DMS 273 treated with DMSO at 0.1 percent for 48 hours (cell line): ENCODE measurements at regions not wholly inside any gene's neighbourhood (a gene's known extent, or its start where the extent isn't known, plus 50 kb on each side); places are given as distances from the start of the nearest gene placed in this dataset.
"Not testable (repeated sequence)": the region's sequence is repeated elsewhere in the genome, so short reads cannot be mapped to it uniquely, and the experiment has no call there.

Experiments used
- DNase-seq: peaks from one replicate; lab custom pipeline; 2025; lab: John Stamatoyannopoulos, UW

DNA sequence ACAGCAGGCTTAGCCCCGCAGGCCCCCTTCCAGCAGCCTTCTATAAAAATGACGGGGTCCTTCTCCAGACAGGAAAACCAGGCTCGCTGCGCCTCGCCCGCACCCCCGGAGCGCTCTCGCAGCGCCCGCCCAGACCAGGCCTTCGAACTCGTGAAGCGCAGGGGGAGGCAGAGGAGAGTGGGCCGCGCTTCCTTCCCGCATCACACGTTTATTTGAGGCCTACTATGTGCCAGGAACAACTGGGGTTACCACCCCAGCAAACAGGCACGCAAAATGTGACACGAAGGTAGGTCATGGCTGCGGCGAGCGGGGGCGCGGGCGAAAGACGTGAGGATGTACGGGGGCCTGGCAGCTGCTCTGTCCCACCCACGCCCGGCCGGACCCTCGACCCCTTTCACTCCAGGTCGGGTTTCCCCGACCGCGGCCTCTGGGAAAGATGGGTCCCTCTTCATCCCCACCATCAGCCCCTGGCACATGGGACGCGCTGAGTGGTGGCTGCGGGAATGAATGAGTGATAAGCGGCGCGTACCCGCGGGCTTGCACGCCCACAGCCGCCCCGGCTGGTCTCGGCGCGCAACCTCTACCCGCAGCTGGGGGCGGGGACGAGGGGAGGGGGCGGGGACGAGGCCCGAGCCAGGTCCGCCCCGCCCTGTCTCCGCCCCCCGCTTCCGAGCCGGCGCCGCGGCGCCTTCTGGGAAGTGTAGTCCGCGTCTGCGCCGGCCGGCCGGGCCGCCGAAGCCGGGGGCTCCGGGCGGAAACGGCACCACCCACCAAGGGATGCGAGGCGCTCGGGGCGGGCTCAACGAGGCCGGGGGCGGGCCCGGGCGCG lies 59.1 kb downstream of the ZNF467 start:
- peak; percentile 61 for DNase-seq

DNA sequence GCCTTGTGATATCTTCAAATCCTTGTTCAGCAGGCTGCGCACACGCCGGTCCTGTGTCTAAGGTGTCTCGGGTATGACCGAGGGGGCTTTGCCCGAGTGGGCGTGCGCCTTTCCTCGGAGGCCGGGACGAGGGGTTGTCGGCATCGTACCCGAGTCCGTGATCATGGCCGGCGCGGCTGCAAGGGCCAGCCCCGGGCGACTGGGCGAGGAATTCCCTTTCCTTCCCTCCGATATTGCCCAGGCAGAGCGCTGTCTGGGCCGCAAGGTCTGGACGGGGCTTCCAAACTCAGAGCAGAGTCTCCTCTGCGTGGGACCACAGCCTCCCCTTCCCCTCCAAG lies 59.7 kb downstream of the ZNF467 start:
- no peak for DNase-seq

DNA sequence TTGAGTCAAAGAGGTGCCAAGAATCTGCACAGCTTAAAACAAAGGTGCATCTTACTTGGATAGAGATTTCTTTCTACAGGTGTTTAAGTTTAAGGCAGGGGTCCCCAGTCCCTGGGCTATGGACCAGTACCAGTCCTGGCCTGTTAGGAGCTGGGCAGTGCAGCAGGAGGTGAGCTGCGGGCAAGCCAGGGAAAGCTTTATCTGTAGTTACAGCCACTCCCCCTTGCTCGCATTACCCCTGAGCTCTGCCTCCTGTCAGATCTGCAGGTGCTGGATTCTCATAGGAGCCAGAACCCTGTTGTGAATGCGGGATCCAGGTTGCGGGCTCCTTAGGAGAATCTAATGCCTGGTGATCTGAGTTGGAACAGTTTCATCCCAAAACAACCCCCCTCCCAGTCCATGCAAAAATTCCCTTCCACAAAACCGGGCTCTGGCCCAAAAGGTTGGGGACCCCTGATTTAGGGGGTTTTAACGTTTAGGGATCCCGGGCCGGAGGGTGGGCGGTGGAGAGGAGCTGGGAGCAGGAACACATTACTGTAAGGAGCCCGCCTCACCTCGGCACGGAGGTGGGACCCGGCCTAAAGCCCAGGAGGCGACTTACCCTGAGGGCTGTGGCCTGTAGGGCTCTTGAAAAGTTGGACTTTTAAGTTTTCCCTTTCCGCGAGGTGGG lies 60.2 kb downstream of the ZNF467 start:
- DNase-seq: no peak

DNA sequence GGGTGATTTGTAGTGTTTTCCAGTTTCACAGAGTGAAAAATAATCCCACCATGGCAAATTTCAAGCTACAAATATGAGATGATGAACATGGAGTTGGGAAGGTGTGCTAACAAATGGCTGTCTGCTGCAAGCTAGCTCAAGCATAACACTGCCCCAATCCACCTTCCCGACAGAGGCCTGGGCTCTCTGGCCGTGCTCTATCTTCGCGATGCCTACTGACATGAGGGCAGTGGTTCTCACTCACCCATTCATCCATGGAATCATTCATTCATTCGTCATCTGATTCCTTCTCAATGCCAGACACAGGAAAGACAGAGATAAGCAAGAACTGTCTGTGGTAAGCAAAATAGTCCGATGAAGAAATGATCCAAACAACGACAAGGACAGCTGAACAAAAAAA lies 65.4 kb downstream of the ZNF467 start:
- DNase-seq: no peak

DNA sequence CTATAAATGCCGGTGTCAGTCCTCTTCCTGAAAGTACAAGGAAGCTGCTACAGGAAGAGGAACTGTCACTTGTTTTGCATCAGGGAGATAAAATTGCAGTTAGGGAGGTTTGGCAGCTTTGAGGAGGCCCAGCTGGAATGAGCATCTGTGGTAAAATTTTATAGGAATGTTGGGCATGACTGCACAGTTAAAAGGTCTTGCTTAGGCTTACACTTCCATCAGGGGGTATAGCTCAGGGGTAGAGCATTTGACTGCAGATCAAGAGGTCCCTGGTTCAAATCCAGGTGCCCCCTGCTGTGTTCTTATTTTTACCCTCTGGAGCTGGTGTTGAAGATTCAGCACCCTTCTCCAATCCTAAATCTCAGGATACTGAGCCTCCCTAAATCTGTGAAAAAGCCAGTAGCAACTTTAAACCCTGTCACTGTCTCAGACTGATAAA lies 65.9 kb downstream of the ZNF467 start:
- peak; percentile 73 for DNase-seq

DNA sequence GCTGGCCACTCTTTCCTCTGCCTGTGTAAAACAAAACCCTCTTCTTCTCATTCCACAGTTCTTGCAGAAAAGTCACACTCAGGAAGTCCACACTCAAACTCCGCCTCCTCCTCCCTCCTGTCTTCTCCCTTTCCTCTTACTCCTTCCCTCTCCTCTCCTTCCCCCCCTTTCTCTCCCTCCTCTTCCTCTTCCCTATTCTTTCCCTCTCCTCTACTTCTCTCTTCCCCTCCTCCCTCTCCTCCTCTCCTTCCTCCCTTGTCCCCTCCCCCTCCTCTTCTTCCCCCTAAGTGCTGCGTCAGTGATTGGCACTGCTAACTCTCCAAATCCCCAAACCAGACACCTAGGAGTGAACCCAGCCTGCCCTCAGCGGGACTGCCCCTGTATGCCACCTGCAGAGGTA lies 67.0 kb downstream of the ZNF467 start:
- DNase-seq: no peak

DNA sequence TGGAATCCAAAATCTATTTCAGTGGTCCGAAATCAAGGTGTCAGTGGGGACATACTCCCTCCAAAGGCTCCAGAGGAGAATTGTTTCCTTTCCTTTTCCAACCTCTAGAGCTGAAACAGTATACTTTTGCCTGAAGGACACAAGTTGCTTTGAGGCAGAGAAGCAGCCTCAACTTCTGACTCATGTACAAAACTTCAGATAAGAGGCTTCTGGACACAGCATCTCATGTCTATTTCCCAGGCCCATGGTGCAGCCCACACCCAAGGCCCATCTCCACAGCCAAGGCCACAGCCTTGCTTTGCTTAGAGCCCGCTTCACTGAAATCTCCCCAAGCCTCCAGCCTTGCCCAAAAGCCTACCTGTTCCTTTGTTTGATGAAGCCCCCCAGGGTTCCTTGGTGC lies 68.9 kb downstream of the ZNF467 start:
- no peak for DNase-seq

DNA sequence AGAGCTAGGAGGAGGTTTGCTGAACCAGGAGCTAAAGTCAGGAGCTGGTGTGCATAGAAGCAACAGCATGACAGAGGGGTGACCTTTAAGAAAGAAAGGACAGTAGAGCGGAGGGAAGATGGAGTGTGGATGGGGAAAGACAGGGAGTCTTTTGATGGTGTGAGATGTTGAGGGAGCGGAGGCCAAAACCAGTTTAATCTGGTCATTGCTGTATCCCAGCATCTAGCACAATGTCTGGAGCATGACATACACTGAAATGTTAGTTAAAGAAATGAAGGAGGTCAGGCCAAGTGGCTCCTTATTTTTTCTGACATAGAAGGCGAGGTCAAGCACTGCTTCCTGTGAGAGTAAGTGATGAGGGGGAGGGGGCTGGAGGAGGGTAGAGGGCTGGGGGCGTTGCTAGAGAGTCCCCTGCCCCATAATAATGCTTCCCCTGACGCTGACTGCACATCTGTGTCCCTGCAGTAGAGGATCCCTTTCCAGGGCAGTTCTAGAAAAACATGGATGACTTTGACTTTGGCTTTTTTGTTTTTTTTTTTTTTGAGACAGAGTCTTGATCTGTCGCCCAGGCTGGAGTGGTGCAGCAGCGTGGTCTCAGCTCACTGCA lies 70.2 kb downstream of the ZNF467 start:
- no peak for DNase-seq

DNA sequence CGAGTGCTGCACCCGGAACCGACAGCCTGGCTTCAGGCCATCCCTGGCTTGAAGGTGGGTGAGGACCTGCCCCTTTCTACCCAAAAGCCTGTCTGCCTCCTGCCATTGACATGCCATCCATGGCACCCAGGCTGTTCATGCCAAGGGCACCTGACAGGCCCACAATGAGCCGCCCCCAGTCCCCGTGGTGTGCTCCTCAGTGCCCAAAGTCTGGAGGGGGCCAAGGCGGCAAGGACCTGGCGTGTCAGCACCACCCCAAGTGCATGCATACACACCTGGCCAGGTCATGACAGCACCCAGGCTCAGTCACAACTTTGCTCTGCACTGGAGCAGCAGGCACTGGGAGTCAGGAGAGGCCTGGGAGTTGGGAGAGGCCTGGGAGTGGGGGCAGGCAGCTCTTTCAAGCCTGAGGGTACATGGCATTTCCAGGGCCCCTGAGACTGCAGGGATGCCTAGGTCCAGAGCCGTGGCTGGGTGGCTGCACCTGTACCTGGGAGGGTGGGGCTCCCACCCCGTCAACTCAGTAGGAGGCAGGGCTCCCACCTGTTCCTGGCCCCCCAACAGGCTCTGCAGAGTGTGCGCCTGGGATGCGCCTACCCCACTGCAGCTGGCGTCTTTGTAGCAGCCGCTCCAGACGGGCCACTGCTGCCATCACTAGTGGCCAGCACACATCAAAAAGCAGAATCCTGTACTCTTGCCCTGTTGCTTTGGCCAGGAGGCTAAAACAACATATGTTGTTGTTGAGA lies 71.7 kb downstream of the ZNF467 start:
- no peak for DNase-seq

DNA sequence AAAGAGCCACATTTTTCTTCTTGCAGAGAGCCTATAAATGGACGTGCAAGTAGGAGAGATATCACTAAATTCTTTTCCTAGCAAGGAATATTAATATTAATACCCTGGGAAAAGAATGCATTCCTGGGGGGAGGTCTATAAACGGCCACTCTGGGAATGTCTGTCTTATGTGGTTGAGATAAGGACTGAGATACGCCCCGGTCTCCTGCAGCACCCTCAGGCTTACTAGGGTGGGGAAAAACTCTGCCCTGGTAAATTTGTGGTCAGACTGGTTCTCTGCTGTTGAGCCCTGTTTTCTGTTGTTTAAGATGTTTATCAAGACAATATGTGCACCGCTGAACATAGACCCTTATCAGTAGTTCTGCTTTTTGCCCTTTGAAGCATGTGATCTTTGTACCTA lies 75.6 kb downstream of the ZNF467 start:
- not testable (repeated sequence) for DNase-seq

DNA sequence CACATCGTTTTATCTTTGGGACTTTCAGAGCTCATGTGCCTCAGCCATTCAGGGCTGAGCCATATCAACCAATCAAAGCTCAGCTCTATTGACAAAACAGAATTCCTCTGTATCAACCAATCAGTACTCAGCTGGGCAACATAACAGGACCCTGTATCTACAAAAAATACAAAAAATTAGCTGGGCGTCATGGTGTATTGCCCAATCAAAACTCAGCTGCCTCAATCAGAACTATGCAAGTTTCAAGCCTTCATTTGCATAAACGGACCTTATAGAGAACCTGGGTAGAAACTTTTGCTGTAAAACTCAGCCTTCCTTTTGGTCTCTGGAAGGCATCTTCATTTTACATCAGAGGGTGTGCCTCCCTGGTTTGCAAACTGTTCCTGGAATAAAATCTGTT lies 77.1 kb downstream of the ZNF467 start:
- no peak for DNase-seq

DNA sequence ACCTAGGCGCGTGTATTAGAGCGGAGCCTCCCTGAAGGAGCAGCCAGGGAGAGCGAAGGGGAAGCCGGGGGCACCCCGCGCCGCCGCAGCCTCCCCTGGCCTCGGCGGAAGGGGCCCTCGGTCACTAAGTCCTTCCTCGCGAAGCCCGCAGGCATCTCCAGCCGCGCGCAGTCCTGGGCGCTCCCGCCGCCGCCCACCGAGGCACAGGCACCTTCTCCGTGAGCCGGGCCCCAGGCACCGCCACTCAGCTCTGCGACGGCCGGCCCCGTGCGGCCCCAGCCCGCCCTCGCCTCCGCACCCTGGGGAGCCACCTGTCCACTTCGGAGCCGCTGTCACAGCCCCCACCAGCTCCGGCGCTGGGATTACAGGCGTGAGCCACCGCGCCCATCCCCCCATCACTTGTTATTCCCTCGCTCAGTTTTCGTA lies 80.8 kb downstream of the ZNF467 start:
- DNase-seq: no peak

DNA sequence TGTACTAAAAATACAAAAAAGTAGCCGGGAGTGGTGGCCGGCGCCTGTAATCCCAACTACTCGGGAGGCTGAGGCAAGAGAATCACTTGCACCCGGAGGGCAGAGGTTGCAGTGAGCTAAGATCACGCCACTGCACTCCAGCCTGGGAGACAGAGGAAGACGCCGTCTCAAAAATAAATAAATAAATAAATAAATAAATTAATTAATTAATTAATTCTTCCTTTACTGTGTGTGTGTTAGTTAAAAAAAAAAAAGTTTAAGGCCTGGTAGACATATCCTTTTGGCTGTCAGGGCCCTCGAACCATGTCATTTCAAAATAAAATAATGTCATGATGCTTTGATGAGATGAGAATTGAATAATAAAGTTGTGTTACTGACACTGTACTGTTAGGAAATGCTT lies 81.3 kb downstream of the ZNF467 start:
- no peak for DNase-seq

DNA sequence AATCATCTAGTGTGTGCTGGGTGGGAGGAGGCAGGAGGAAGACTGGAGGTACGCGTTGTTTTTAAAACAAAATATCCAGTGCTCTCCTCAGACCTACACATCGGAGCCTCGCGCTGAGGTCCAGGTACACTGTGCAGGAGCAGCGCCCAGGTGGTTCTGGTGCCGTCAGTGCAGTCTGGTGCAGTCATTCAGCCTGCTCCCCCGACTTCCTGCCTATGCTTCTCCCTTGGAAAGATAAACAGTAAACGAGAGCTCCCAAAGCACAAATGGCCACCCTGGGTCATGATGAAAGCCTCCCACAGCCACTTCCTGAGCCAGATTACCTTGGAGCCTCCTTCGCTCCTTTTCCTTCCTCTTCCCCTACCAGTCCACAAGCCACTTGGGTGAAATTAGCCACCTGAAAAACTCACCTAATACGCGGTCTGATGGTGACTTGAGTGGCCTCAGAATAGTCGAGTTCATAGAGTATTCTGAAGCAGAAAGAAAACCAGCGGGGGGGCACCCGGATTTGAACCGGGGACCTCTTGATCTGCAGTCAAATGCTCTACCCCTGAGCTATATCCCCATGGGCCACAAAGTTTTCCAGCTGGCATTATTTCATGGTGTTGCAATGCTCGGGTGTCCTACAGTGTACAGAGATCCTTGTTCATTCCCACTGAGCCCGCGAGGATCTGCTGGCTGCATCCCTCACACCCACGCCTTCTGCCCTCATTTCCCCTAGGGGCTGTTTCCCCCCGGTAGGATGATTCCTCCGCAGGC lies 82.5 kb downstream of the ZNF467 start:
- DNase-seq: peak; percentile 98

DNA sequence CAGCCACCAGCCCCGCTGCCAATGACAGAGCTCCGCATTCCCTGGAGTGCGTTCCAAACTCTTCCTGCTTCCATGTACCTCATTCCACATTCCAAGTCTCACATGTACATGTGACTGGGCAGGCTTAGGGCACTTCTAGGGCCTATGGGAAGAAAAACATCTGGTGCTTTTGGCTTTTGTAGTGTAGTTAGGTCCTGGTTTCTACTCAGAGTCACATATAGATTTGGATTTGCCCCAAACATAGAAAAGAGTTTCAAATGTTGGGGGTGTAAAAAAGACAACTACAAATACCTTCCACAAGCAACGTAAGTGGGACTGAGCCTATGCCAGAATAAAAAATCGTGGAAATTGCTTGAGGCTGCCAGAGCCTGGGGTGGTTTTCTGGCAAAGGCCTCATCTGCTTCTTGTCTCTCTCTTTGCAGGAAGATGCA lies 84.1 kb downstream of the ZNF467 start:
- no peak for DNase-seq

DNA sequence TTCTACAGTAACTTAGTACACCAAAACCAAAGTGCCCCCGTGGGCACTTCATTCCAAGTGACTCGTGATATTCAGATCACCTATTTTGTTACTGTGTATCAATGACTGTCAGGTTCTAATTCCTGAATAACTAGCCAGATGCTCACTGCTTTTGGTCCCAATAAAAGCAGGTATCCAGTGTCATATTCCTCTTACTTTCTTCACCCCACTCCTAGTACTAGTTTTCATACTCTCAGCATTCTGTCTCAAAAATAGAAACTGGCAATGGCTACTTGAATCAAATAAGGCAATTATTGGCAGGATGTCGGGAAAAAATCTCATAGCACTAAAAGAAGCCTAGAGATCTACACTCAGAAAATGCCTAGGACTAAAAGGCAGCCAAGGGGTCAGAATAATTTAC lies 84.6 kb downstream of the ZNF467 start:
- DNase-seq: no peak

DNA sequence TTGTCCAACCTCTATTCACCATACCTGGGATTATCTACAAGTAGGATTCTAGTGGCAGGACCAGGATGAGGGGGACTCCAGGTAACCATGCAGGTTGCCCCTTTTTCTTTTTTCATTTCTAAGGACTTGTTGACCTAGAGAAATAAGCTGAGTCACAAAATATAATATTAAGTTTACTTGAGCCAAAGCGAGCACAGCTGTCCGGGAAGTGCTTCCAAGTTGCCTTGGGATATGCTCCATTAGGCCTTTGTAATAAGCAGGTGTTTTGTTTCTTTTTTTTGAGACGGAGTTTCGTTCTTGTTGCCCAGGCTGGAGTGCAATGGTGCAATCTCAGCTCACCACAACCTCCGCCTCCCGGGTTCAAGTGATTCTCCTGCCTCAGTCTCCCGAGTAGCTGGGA lies 85.6 kb downstream of the ZNF467 start:
- not testable (repeated sequence) for DNase-seq

DNA sequence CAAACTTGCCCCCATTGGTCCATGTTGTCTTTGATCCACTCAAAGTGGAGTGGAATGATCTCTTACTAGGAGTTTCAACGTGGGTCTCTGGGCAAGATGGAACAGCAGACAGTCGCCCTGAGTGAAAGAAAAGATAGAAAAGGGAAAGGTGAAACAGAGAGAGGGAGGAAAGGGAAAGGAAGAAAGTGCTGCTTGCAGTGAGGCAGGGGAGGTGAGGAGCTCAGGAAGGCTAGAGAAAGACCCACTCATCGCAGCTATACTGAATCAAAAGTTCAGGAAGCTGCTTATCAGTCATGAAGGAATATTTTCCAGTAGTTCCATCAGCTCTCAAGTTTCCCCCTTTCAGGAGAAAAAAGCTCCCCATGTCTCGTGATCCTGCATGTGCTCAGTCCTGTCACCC lies 86.9 kb downstream of the ZNF467 start:
- no peak for DNase-seq

DNA sequence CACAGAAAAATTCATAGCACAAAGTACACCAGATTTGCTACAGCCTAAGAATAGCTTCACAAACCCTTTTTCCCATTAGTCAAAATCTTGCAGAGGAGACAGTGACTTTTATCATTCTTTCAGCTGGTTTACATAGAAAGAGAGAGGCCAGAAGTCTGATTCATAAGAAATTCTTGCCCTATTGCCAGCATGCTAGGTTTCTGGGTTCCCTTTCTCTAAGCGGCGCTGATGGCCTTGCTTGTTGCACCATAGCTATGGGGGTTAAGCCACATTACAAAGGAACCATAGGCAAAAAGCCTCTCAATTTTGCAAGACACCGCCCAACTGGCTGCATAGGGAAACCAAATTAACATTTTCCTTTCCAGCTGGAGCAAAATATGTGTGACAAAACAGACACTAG lies 87.4 kb downstream of the ZNF467 start:
- no peak for DNase-seq

DNA sequence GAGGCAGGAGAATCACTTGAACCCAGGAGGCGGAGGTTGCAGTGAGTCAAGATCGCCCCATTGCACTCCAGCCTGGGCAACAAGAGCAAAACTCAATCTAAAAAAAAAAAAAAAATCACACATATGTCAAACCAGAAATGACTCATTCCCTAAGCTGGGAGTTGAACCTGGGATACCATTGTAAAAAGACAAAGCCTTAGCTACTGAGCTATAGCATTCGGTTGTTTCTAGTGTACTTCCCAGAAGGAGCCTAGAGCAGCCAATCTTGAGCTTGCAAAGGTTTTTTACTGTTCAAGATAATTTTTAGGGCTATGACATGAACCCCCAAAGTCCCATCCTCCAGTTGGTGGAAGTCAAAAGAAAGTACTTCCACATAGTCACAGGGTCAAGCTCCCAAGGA lies 87.9 kb downstream of the ZNF467 start:
- no peak for DNase-seq

DNA sequence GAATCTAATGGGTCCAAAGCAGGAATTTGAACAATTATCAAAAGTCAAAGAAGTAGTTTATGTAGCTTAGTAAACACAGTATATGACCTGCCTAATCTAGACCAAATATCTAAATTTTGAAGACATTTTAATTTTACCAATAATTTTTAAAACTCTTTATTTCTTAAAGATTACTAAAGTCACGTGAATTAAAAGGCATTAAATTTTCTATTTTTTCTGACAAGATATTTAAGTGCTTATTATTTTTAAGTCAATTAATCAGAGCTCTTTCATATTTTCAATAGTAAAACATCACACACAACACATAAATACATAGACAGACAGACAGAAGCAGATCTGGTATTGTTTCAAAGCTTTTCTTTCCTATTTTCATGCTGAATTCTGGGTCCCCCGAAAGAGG lies 89.5 kb downstream of the ZNF467 start:
- no peak for DNase-seq

DNA sequence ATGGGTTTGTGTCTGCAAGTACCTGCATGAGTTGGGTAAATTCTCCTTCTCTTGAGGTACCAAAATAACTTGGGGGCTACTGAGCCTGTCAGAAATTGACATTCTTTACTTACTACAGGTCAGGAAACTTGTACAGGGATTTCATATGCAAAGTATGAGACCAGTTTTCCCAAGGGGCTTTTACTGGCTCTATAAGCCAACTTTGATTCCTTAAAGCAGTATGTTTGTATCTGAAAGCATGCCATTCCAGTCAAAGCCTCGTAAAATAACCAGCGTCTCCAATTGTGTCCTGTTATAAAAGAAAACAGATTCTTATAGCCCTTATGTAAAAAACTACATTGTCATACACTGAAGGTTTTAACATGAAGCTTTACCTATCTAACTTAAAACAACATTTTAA lies 90.2 kb downstream of the ZNF467 start:
- DNase-seq: no peak
